ENCODE measurements at regions not wholly inside any gene's neighbourhood (a gene's known extent, or its start where the extent isn't known, plus 50 kb on each side); places are given as distances from the start of the nearest gene placed in this dataset.

GRCh38 chr13:68027306-68027705 is 797.2 kb upstream of the PCDH9 start (continued):
- TF ChIP-seq CBX5 (IDR thresholded peaks at IDR 0.05; ENCODE audit: low read depth, low read length), result no peak

Data from H1 (cell line).